ENCODE measurements at regions not wholly inside any gene's neighbourhood (a gene's known extent, or its start where the extent isn't known, plus 50 kb on each side); places are given as distances from the start of the nearest gene placed in this dataset.

DNA sequence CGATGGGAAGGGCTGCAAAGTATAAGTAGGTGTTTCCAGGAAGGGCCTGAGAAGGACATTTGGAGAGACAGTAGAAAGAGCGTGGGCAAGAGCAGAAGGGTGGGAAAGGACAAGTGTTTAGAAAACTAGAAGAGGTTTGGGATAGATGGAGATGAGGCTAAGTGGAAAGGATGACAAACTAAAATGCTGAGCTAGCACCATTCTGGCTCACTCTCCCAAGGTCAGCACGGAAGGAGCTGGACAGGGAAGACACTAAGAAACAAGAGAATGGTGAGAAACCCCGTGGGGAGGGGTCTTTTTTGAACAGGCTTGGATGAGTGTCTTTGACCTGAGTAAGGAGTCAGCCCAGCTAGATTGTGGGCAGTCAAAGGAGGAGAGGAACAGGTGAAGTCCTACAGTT lies 286.0 kb downstream of the CDK5RAP2 start:
- no peak for DNase-seq (ENCODE audit: low read depth in 2 of 3, low spot score in 2 of 3)

DNA sequence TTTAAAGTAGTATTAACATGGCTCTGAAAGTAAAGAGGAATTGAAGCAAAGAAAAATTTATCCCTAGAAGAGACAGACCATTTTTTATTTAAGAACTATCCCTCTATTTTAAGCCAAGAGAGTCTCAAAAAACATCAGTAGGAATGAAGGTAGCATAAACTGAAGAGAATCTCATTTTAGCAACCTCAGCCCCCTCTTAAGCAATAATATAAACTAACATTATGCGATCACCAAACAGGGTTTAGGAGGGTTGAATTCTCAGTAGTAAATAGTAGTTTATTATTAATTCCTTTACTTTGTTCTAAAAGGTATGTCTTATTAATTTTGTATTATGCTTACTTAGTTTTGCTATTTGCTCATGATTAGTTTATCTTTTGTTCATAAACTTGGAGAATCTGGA lies 287.4 kb downstream of the CDK5RAP2 start:
- no peak for DNase-seq (ENCODE audit: low read depth in 2 of 3, low spot score in 2 of 3)

DNA sequence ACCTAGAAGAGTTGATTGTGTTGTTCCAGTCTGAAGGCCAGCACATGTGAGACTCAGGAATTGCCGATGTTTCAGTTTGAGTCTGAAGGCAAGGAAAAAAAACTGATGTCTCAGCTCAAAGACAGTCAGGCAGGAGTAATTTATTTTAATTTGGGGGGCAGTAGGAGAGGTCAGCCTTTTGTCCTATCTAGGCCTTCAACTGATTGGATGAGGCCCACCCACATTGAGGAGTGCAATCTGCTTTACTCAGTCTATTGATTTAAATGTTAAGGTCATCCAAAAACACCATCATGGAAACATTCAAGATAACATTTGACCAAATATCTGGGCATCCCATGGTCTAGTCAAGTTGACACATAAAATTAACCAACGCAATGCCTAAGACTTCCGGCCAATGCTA lies 288.9 kb downstream of the CDK5RAP2 start:
- DNase-seq (ENCODE audit: low read depth in 2 of 3, low spot score in 2 of 3), result no peak

DNA sequence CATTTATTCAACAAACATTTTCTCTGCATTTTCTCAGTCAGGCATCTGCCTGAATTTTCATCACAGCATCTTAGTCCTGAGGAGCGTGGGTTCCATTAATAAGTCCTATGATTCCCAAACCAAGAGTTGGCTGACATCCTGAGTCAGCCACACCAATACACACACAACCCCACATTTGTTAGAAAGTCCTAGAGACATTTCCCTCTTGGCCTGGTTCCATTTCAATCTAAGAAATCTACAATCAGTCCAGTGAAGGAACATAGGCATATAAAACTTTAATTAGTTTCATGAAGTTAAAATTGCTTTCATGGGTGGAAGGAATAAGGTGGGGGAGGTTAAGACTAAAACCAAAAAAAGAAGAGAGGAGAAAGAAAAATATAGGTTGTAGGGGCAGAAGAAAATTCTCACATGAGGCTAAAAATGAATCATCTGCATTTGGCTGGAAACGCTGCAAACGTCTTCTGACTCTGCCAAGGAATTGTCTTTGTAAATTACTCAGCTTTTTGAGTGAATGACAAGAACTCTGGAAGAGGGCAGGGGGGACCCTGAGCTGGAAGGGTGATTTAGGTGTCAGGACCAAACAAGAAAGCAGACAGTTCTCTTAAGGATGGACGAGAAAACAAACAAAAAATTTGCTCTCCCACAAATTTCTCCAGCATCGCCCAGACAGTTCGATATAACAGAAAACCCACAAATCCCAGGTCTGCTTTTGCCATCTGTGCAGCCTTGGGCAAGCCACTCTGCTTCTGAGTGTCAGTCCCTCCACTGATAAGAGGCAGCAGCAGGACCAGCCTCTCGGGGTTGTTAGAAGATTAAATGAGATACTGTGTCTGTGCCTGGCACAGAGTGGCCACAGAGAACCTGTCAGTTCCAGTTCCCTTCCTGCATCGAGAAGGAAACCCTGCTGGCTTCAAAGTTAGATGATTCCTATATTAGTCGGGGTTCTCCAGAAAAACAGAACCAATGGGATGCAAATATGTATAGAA lies 289.7 kb downstream of the CDK5RAP2 start:
- DNase-seq (ENCODE audit: low read depth in 2 of 3, low spot score in 2 of 3), result no peak

DNA sequence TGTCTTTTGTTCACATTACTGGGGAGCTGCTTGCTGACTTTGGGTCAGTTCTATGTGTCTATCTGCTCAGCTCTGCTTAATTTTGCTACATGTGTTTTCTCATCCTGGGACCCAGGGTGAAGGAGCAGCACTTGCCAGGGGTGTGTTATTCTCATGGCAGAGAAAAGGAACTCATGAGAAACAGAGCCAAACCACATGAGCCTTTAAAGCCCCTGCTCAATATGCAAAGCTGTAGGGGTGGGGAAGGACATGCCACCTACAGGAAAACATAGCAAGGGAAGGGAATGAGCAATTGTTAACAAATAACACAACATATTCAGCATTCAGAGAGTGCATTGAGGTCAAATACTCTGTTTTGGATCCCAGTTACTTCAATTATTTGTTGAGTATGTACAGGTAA lies 290.9 kb downstream of the CDK5RAP2 start:
- no peak for DNase-seq (ENCODE audit: low read depth in 2 of 3, low spot score in 2 of 3)

DNA sequence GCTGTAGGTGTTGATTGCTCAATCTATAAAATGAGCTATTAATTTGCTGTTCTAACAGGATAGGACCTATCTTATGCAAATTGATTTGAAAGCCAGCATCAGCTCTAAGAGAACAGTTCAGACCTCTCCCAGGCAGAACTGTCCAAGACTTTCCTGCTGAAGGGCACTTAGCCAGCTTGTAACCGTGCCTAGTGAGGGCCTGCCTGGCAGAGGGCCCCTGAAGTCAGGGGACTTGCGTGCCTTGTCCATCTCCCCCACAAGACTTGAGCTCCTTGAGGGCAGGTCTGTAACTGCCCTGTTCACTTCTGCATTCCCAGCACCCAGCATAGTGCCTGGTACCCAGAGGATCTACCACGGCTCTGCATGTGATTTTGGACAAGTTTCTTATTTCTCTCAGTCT lies 293.4 kb downstream of the CDK5RAP2 start:
- no peak for DNase-seq (ENCODE audit: low read depth in 2 of 3, low spot score in 2 of 3)

DNA sequence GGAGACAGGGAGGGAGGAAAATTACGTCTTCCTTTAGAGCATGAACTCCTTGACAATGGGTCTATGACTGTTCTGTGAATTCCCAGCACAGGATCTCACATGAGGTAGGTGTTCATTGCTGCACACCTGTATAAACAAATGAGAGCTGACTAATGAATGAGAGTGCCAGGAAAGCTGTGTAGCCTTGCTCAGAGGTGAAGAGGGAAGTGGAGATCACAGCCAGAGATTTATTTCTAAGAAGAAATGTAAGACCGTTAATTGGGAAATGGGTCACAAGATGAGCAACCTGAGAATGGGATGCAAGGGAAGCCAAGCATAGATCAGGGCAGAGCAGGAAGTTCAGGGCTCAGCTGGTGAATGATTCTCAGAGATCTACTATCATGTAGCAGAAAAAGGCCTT lies 295.1 kb downstream of the CDK5RAP2 start:
- no peak for DNase-seq (ENCODE audit: low read depth in 2 of 3, low spot score in 2 of 3)

DNA sequence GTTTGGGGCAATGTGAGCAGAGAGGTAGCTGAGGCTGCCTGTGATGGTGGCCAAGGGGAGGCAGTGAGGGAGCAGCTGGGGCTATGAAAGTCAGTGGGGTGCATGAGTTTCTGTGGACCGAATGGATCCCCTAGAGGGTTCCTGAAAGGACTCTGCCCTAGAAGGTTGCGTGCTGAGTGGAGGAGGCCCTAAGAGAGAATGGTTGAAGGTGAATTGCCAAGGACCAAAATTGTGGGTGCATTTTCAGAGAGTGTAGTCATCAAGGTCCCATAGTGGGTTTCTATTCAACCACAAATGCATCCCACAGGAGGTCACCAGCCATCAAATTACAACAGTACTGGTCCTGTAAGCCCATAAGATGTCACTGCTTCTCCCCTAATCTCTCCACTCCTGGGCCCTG lies 298.3 kb downstream of the CDK5RAP2 start:
- DNase-seq (ENCODE audit: low read depth in 2 of 3, low spot score in 2 of 3), result no peak

DNA sequence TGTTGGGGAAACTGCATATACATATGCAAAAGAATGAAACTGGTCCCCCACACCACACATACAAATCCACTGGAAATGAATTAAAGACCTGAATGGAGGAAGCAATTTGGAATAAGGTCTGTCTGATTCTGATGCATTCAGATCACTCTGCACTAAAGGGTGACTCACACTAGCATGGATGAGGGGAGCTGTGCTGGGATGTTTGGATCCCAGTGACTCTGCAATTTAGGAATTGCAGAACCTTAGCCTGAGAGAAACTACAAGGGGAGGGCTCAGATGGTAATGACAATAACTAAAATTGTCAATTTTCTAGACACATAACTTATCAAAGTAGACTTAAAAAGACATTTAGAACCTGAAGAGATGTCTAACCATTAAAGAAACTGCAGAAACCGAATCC lies 312.0 kb downstream of the CDK5RAP2 start:
- DNase-seq (ENCODE audit: low read depth in 2 of 3, low spot score in 2 of 3), result no peak

DNA sequence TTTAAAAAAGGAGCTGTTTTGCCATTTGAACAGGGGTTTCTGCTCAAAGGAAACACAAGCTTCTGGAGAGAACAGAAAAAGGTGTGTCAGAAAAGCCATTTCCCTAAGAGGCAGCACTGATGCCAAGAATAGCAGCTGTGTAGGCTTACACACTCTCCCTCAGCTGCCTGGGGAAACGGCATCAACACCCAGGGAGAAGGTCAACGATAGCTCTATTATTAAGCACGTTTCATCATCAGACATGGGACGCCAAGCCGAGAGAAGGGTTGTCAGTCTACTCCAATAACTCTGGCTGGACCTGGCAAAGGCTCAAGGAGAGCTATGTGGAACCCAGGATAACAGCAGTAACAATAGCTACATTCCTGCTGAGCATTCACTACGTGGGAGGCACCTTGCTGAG lies 314.2 kb downstream of the CDK5RAP2 start:
- no peak for DNase-seq (ENCODE audit: low read depth in 2 of 3, low spot score in 2 of 3)

DNA sequence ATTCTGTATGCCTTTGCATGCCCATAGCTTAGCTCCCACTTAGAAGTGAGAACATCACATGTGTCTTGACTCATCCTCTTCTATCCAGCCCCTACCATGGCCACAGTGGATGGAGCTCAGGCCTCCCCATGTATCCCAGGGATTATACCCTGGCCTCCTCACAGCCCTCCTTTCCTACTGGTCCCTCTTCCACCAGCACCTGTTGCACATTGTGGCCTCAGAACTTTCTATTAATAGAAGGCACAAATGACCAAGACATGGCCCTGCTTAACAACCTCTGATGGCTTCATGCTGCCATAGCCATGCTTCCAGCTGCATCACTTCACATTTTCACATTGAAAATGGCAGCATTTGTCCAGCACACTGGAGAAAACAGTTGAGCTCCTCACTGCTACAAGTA lies 315.4 kb downstream of the CDK5RAP2 start:
- no peak for DNase-seq (ENCODE audit: low read depth in 2 of 3, low spot score in 2 of 3)

DNA sequence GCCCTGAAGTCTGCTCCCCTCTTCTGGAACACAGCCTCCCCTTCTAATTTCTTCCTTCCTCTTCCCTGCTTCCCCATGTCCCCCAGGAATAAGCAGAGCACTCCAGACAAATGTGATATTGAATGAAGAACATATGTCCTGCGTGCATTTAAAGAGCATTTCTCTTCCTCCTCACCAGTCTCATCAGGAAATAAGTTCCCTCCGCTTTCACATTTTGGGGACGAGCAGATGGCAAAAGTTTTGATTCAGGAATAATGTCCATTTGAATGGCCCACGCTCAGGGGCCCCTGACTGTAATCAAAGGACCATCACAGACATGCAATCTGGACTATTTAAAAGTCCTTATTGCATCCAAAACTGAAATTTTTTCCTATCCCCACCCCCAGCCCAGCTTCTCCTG lies 316.1 kb downstream of the CDK5RAP2 start:
- no peak for DNase-seq (ENCODE audit: low read depth in 2 of 3, low spot score in 2 of 3)

DNA sequence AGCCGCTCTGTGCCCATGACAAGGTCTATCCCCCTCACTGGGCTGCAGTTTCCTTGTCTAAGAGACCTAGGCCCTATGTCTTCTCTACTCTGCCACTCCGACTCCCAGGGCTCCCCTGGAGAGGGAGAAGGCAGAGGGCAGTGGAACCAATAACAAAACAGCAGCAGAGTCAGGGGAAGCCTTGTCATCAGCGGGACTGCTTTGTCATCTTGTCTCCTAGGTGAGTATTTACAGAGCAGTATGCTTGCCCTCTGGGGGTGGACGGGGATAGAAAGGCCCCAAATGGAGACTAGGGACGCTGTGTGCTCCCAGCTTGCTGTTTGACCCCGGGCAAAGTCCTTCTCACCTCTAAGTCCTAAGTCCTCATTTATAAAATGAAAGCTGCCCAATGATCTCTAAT lies 318.5 kb downstream of the CDK5RAP2 start:
- DNase-seq (ENCODE audit: low read depth in 2 of 3, low spot score in 2 of 3), result no peak

DNA sequence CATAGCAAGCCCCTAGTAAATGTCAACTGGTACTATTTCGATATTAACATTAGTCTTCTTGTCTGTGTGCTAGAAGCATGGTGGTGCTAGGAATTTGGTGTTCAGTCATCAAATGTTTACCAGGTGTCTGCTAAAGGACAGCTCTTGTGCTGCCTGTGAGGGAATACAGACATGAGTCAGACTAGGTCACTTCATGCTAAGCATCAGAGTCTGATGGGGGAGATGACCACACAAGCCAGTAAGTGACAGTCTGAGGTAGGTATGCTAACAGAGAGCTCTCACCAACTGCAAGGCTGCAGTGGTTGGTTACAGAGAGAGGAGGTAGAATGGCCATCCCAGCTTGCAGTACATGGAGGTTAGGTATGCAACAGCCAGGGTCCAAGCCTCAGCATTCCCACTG lies 320.9 kb downstream of the CDK5RAP2 start:
- no peak for DNase-seq (ENCODE audit: low read depth in 2 of 3, low spot score in 2 of 3)

DNA sequence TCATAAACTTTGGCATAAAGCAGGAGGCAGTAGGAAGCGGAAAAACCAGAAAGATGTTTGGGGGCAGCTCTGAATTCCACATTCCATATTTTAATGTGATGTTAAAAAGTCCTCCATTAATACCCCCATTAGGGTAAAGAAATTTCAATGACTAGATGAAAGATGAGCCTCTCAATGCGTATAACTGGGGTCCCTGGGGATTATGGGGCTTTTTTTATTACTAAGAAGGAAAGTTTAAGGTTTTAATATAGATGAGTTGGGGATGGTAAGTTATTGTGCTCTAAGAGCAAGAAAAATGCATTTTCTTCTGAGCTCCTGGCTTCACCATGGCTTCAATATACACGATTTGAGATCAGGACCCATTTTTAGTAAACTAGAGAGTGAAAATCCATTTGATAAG lies 321.9 kb downstream of the CDK5RAP2 start:
- DNase-seq (ENCODE audit: low read depth in 2 of 3, low spot score in 2 of 3), result no peak

DNA sequence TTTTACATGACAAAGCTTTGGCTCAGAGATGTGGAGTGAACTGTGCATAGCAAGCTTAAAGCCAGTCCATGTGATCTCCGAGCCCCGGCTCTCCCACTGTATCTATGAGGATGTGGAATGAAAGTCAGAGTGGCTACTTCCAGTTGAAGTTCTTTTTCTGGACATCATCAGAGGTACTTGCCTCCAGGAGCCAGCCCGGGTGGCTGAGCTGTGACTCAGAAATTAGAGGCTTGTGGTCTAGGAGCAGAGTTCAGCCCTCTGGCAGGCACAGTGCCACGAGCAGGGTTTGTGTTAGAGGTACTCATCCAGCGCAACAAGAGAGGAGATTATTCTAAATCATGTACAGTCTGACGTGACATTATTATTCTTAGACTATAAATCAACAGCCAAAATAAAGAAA lies 322.5 kb downstream of the CDK5RAP2 start:
- DNase-seq (ENCODE audit: low read depth in 2 of 3, low spot score in 2 of 3), result no peak

DNA sequence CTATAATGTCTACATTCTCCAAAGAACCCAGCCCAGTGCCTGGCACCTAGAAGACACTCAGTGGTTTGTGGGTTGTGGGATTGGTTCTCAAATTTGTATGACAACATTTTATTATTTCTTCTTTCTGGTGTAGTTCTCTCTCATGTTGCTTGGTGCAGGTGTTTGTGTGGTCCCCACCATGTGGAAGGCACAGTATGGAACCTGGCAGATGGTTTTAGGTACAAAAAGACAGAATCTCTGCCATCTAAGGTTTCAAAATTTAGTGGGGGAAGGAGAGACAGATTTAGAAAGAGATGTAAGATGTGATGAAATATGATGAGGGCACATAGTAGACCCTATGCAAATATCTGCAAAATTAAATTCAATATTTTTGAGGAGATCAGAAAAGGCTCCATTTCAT lies 323.8 kb downstream of the CDK5RAP2 start:
- no peak for DNase-seq (ENCODE audit: low read depth in 2 of 3, low spot score in 2 of 3)

DNA sequence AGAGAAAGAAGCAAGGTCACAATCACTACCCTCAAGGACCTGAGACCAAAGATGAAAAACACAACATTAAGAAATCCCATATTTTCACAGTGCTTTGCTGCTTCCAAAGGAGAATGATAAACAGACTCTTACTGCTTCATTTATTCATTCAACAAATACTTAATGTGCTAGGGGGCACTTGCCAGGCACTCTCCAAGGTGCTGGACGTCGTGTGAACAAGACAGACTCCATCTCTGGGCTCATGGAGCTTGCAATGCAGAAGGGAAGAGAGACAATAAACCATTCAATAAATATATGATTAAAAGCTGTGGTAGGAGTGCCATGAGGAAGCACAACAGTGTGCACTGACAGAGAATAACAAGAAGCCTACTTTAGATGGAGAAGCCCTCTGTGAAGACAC lies 327.7 kb downstream of the CDK5RAP2 start:
- no peak for DNase-seq (ENCODE audit: low read depth in 2 of 3, low spot score in 2 of 3)

DNA sequence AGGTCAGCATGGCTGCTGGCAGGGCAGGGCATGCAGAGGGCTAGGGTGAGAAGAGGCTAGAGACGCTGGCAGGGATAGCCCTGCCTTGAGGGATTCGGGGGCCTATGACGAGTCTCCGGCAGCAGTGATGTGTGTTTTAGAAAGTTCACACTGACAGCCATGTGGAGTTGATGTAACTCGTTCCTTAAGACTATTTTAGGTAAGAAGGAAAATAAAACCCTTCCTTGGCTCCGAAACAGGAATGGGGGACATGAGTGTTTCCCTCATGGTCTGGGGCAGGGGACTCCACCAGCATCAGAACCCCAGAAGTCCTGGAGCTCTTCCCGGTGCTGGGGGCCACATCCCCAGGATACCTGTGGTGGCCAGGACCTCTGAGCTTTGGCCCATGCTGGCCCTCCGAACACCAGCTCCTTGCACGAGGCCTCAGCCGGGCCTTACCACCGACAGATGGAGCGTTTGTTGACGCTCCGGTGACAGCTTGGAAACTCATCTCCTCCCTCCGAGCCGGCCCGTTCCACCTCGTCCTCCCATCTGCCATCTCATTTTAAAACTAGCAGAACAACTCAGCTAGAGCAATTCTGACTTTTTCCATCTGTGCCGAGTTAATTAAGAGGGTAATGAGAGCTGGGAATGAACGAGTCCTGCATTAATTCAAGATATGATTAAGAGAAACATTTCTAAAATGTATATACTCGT lies 337.7 kb downstream of the CDK5RAP2 start:
- no peak for DNase-seq (ENCODE audit: low read depth in 2 of 3, low spot score in 2 of 3)

DNA sequence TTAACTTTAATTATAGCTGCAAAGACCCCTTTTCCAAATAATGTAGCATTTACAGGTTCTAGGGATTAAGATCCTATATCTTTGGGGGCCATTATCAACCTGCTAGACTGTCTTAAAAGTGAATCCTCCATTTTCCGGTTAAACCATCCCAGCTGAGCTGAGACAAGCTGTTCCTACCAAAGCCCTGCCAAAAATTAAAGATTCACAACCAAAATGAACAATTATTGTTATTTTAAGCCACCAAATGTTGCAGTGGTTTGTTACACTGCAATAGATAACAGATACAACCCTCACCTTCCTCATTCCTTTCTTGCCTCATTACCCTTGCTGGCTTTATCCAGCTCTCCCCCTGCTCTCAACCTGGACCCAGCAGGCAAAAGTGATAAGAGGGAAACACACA lies 343.4 kb downstream of the CDK5RAP2 start:
- DNase-seq (ENCODE audit: low read depth in 2 of 3, low spot score in 2 of 3), result no peak

DNA sequence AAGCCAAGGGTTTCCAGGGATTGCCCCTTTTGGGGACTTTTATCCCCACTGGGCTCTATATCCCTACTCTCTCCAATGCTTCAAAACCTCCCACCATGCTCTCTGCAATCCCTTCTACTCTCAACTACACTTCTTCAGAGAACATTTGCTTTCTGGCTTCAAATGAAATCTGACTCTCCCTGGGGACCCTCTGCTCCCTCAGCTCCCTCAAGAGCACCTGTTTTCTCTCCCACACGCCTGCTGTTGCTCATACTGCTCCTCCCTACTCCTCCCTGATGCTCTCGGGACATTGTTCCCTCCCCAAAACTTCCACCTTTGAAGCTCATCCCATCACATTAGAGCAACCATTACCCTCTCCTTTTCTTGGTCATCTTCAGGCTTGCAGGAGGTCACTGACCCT lies 344.9 kb downstream of the CDK5RAP2 start:
- no peak for DNase-seq (ENCODE audit: low read depth in 2 of 3, low spot score in 2 of 3)

DNA sequence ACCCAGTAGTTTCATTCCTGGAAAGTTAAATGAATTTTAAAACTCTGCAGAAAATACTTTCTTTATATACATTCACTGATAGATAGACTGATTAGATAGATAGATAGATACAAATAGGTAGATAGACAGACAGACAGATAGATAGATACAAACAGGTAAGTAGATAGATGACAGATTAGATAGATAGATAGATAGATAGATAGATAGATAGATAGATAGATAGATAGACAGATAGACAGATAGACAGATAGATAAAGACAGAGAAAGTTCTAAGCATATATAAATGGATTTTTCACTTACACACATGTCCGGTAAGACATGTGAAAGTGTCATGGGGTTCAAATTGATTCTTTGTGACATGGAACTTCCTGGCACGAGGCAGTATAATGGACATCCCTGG lies 349.7 kb downstream of the CDK5RAP2 start:
- no peak for DNase-seq (ENCODE audit: low read depth in 2 of 3, low spot score in 2 of 3)
